Epithelial cell of esophagus (primary cell): ENCODE measurements at regions not wholly inside any gene's neighbourhood (a gene's known extent, or its start where the extent isn't known, plus 50 kb on each side); places are given as distances from the start of the nearest gene placed in this dataset.
"Not testable (repeated sequence)": the region's sequence is repeated elsewhere in the genome, so short reads cannot be mapped to it uniquely, and the experiment has no call there.

Source experiments
- DNase-seq: peaks from one replicate; pipeline ENCODE4 v3.0.0; 2010; ENCODE audit warnings: low read depth
- H3K4me3 ChIP-seq: 2 replicates; pipeline ENCODE4 v1.5.1; 2011; ENCODE audit warnings: mild to moderate bottlenecking, low read length, control low read depth
- TF ChIP-seq, protein P1 (sequence below): IDR thresholded peaks from 2 replicates; pipeline ENCODE4 v1.5.1; 2011; ENCODE audit warnings: low read depth, mild to moderate bottlenecking, low read length, control low read depth, inconsistent platforms; ENCODE audit not compliant: insufficient read depth; ENCODE audit errors: missing control alignments

DNA sequence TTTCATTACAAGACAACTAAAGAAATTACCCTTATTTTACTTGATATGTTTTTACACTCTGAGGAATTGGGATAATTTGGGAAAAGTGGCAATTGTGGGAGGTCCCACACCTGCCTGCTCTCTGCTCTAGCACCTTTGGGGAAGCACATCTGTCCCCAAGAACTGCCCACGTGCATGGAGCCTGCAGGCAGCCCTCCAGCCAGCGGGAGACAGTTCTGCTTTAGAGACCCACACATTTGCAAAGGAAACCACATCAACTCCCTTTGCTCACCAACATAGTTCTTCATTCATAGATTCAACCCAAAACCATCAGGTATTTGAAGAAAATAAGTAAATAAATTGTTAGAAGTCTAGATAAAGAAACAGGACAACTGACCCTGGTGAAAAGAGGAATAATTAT lies 239.9 kb upstream of the ID2 start:
- TF ChIP-seq, protein P1, sequence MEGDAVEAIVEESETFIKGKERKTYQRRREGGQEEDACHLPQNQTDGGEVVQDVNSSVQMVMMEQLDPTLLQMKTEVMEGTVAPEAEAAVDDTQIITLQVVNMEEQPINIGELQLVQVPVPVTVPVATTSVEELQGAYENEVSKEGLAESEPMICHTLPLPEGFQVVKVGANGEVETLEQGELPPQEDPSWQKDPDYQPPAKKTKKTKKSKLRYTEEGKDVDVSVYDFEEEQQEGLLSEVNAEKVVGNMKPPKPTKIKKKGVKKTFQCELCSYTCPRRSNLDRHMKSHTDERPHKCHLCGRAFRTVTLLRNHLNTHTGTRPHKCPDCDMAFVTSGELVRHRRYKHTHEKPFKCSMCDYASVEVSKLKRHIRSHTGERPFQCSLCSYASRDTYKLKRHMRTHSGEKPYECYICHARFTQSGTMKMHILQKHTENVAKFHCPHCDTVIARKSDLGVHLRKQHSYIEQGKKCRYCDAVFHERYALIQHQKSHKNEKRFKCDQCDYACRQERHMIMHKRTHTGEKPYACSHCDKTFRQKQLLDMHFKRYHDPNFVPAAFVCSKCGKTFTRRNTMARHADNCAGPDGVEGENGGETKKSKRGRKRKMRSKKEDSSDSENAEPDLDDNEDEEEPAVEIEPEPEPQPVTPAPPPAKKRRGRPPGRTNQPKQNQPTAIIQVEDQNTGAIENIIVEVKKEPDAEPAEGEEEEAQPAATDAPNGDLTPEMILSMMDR = no peak
- no peak for DNase-seq
- H3K4me3 ChIP-seq = no peak overlapping the region

DNA sequence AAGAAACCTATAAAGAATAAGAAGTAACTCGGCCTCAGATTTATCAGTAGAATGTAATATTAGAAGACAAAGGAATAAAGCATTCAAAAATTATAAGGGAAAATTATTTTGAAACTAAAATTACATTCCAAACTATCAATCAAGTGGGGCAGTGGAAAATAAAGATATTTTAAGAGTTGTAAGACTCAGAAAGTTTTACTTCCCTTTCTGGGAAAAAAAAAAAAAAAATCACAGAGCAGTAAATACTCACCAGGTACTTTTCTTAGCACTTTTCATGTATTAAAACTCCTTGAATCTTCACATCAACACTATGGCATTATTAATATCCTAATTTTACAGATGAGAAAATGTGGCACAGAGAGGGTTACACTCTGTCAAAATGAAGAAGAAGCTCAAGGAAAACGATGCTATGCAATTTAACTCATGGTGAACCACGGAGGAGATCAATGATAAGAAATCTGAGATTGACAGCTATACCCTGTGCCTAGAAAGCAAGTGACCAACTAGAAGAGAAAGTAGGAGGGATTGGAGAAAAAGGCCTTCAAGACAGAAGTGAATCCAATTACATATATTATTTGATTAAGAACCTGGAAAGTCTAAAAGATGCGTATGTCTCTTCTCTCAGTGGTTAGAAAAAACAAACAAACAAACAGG lies 238.9 kb upstream of the ID2 start:
- H3K4me3 ChIP-seq = no peak overlapping the region
- TF ChIP-seq, protein P1 = no peak
- no peak for DNase-seq

DNA sequence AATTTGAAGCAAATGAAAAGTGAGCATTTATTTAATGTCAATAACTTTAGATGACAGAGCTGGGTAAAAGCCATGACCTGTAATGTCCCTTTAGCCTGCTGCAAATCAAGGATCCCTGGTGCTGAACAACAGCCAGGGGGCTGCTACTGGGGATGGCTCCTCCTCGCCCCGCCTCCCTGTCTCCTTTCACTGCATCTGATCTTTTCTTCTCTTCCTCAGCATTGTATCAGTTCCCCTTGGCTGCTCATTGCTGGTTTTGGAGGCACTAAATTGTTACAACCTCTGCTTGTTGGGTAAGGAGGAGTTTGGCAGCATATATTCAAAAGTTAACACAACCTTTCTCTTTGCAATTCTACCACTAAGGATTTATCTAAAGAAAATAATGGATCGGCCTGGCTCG lies 236.3 kb upstream of the ID2 start:
- no peak for DNase-seq
- TF ChIP-seq, protein P1 = no peak
- no peak overlapping the region for H3K4me3 ChIP-seq

- DNase-seq, H3K4me3 ChIP-seq: not testable (repeated sequence)
Observed at GRCh38 chr2:8446751-8447150, 235.1 kb upstream of the ID2 start.

- DNase-seq = no peak
- TF ChIP-seq, protein P1 = no peak
Observed at GRCh38 chr2:8447610-8448221, 234.1 kb upstream of the ID2 start.

GRCh38 chr2:8448824-8449556 lies 232.9 kb upstream of the ID2 start:
- no peak for DNase-seq
- H3K4me3 ChIP-seq = no peak overlapping the region
- TF ChIP-seq, protein P1 = no peak

More at GRCh38 chr2:8447610-8448221, 234.1 kb upstream of the ID2 start:
- H3K4me3 ChIP-seq = no peak overlapping the region

DNA sequence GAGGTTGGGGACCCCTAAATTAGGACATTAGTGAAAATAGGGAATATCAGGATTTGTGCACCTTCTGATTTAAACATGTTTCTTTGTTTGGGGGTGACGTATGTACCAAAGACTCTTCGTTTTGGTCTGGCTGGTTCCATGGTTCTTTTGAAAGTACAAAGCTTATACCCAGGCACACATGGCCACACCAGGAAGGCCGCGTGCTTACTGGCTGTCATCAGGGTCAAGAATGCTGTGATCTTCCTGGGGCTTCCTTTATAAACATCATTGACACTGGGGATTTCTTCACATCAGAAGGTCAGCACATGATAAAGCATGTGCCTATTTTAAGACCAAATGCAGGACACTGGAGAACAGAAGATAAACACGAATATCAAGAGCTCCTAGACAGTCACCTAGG lies 230.6 kb upstream of the ID2 start:
- no peak overlapping the region for H3K4me3 ChIP-seq
- TF ChIP-seq, protein P1 = no peak
- DNase-seq = no peak
